Aorta (tissue), 5 donors: ENCODE measurements at regions not wholly inside any gene's neighbourhood (a gene's known extent, or its start where the extent isn't known, plus 50 kb on each side); places are given as distances from the start of the nearest gene placed in this dataset.

Experiments used
- ATAC-seq: fragments of 200-7000 bp; cut with Tn5 transposase; one replicate; pipeline ENCODE4 v1.9.1; 2022; ENCODE audit warnings: moderate library complexity; ENCODE audit not compliant: low FRiP score
- DNase-seq, 2 donors: peaks; one replicate each; pipeline ENCODE4 v3.0.0-alpha.2; 2020
- H3K27ac ChIP-seq, 2 donors: one replicate each; pipeline ENCODE4 v1.5.1; 2013; ENCODE audit warnings: low read length in 2 of 2, mild to moderate bottlenecking in 2 of 2, moderate library complexity in 2 of 2, control low read depth in 1 of 2, inconsistent platforms in 1 of 2, low read depth in 1 of 2
- H3K27me3 ChIP-seq, 2 donors: one replicate each; pipeline ENCODE4 v1.6.1; 2013; ENCODE audit warnings: control low read depth in 1 of 2, low read length in 1 of 2, mild to moderate bottlenecking in 1 of 2, moderate library complexity in 1 of 2; ENCODE audit not compliant: insufficient read depth in 2 of 2, control insufficient read depth in 1 of 2
- H3K36me3 ChIP-seq, 2 donors: one replicate each; pipeline ENCODE4 v1.6.1; 2013; ENCODE audit warnings: control low read depth in 1 of 2, low read length in 1 of 2, mild to moderate bottlenecking in 1 of 2; ENCODE audit not compliant: insufficient read depth in 2 of 2, control insufficient read depth in 1 of 2
- H3K4me1 ChIP-seq, 2 donors: one replicate each; pipeline ENCODE4 v1.6.1; 2013; ENCODE audit warnings: low read length in 2 of 2, control low read depth in 1 of 2, mild to moderate bottlenecking in 1 of 2, moderate library complexity in 1 of 2; ENCODE audit not compliant: insufficient read depth in 2 of 2, control insufficient read depth in 1 of 2
- H3K4me3 ChIP-seq, 2 donors: one replicate each; pipeline ENCODE4 v1.5.1; 2013; ENCODE audit warnings: low read length in 2 of 2, control low read depth in 1 of 2, mild to moderate bottlenecking in 1 of 2
- H3K9me3 ChIP-seq: one replicate; pipeline ENCODE4 v1.6.1; 2013; ENCODE audit warnings: mild to moderate bottlenecking, low read length; ENCODE audit not compliant: control insufficient read depth
- WGBS, 2 donors: extraction: QIAGEN DNeasy Blood & Tissue Kit; methylation state at CpG; one replicate each; pipeline ENCODE4 v1.1.7; 2013; 5-methylcytosine and 5-hydroxymethylcytosine counted together
- intact Hi-C, 2 donors: fragments of 100-400 bp; cut with DNase I; formaldehyde crosslinking; loops; one replicate each; pipeline versions ENCODE4 v1.14.2 to v1.15.0; 2022
- donor health status: healthy with polysubstance abuse.
- donor health status: Bipolar disorder and iron deficiency.
- donor health status: DM: no; HTN: no; CAD: no.
- donor health status: DM: no; HTN: no; CAD: no.
- donor health status: DM: yes; HTN: yes; CAD: no.

DNA sequence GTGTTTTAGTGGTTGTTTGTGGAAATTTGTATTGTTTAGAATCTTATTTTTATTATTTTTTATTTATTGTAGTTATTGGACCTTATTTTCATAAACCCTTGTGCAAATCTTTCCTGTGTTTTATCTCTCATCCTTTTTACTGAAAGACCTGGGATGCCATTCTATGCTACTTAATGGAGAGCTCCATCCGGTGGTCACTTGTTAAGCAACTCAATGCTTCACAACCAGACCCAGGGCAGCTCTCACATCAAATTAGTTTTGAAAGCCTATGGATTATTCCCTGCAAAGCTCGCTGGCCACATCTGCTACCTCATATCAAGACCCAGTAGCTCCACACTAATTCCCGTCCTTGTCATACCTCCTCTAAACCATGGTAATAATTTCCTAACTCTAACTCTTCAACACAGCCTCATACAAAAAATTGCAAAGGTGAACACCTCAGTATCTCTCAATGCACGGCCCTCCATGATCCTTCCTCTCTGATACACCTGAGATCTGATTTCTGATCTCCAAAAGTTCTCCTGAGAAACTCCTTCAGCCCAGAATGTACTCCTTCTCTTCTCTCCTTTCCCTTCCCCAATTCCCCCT lies 296.6 kb upstream of the MANEA start:
- Histone ChIP-seq H3K36me3 (no peaks in the 10 kb centered on the region), H3K4me3 (no peak overlapping the region), H3K27ac (no peak overlapping the region), H3K4me1 (no peaks in the 10 kb centered on the region), H3K9me3 (no peaks in the 10 kb centered on the region), H3K27me3 (no peaks in the 10 kb centered on the region)
- DNase-seq (no peak), ATAC-seq (no peak)
- 43 to 63% methylated on average over 4 of the region's 4 CpGs for WGBS, 2 donors
- intact Hi-C loops, result no loop called here

DNA sequence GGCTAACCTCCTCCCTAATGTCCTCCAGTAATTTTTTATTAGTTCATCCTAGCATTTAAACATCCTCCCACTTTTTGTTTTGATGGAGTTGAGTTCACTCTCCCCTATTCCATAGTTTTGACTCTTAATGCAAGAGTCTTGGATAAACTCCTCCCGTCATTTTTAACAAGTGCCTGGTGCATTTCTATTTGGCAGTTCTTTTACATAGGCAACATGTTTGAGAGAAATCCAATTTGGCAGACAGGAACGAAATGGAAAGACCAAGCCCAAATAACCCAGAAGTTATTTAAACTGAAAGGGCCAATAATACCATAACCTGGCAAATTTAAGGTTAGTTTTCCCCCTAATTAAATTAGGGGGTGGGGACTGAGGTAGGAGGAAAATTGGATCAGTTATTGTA lies 291.5 kb upstream of the MANEA start:
- Histone ChIP-seq H3K27ac (no peak overlapping the region), H3K9me3 (no peaks in the 10 kb centered on the region), H3K36me3 (no peaks in the 10 kb centered on the region), H3K4me3 (no peak overlapping the region), H3K4me1 (peaks cover 0 to 2% of the 10 kb centered on the region in 2 donors), H3K27me3 (no peaks in the 10 kb centered on the region)
- no peak for DNase-seq
- 7 to 13% methylated on average over 2 of the region's 2 CpGs for WGBS, 2 donors
- ATAC-seq, result no peak
- intact Hi-C loops, result no loop called here

- intact Hi-C loops, result no loop called here
- ATAC-seq (no peak), DNase-seq (no peak)
- no peak overlapping the region for H3K4me3 ChIP-seq
- no peaks in the 10 kb centered on the region for H3K27me3 ChIP-seq
- no peak overlapping the region for H3K27ac ChIP-seq
- H3K9me3 ChIP-seq, result no peaks in the 10 kb centered on the region
- peaks cover 0 to 2% of the 10 kb centered on the region in 2 donors for H3K4me1 ChIP-seq
- no peaks in the 10 kb centered on the region for H3K36me3 ChIP-seq
Measured at GRCh38 chr6:95286874-95287273, 290.5 kb upstream of the MANEA start.

DNA sequence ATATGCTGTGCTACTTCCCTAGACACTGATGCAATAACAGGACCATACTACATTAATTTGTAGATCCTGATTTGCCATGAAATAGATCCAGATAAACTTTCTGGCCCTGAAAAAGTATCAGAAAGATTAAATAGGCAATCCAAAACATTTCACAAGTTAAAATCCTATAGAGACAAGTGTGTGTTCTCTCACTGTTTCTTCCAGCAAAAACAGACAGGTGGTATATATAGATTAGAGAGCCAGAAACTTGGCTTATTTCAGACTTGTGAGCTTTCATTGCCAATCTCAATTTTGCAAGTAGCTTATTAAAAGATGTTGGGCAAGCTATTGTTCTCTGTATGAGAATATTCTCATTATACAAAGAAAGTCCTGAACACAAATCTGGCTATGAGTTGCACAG lies 289.1 kb upstream of the MANEA start:
- intact Hi-C loops, result no loop called here
- Histone ChIP-seq H3K27me3 (no peaks in the 10 kb centered on the region), H3K36me3 (no peaks in the 10 kb centered on the region), H3K4me1 (peaks cover 0 to 2% of the 10 kb centered on the region in 2 donors), H3K9me3 (no peaks in the 10 kb centered on the region), H3K4me3 (no peak overlapping the region), H3K27ac (no peak overlapping the region)
- no peak for ATAC-seq
- DNase-seq, result no peak

- ATAC-seq, result no peak
Measured at GRCh38 chr6:95292011-95292410, 285.3 kb upstream of the MANEA start.

DNA sequence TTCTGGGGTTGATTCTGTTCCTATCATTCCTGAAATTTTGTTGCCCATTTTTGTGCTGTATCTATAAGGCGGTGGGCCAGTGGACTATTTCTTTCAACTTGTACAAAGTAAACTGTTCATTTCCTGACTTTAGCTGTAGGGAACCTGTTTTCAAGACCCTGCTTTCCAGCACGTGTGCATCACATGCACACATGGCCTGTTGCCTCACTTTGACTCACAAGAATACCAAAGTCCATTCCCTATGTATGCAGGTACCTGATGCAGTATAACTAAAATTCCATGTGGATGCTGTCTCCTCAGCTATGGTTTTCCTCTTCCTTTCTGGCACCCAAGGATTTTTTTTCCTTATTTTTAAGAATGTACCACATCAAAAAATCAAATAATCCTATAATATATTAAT lies 284.1 kb upstream of the MANEA start:
- ATAC-seq (no peak), DNase-seq (no peak)
- Histone ChIP-seq H3K9me3 (no peaks in the 10 kb centered on the region), H3K36me3 (no peaks in the 10 kb centered on the region), H3K27me3 (no peaks in the 10 kb centered on the region), H3K27ac (no peak overlapping the region), H3K4me3 (no peak overlapping the region), H3K4me1 (peaks cover 0 to 2% of the 10 kb centered on the region in 2 donors)
- intact Hi-C loops, result no loop called here
- WGBS, 2 donors, result 59 to 65% methylated on average over 2 of the region's 2 CpGs

More at GRCh38 chr6:95292011-95292410, 285.3 kb upstream of the MANEA start:
- H3K27me3 ChIP-seq, result no peaks in the 10 kb centered on the region
- intact Hi-C loops, result no loop called here
- H3K9me3 ChIP-seq, result no peaks in the 10 kb centered on the region
- no peak overlapping the region for H3K4me3 ChIP-seq
- WGBS, 2 donors, result 82 to 84% methylated on average over 1 of the region's 1 CpG
- H3K27ac ChIP-seq, result no peak overlapping the region
- H3K36me3 ChIP-seq, result no peaks in the 10 kb centered on the region
- no peak for DNase-seq
- H3K4me1 ChIP-seq, result peaks cover 0 to 2% of the 10 kb centered on the region in 2 donors

DNA sequence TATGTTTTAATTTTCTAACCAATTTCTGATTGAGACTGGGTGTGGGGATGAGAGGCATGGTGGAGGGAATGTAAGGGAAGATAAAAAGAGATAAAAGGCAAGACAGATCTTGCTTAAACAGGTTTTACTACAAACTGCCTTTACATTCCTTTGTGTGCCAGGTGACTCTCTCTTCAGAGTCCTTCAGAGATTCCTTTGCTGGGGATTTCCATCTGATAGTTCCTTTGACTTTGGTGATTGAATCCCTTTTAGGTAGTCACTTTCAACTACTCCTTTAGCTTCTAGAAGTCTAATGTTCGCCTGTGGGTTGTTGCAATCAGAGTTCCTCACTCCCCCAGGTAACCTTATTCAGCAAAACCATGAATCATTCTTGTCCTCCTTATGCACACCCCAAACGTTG lies 283.3 kb upstream of the MANEA start:
- no peaks in the 10 kb centered on the region for H3K9me3 ChIP-seq
- H3K4me1 ChIP-seq, result no peaks in the 10 kb centered on the region
- intact Hi-C loops, result no loop called here
- ATAC-seq (no peak), DNase-seq (no peak)
- no peak overlapping the region for H3K27ac ChIP-seq
- no peaks in the 10 kb centered on the region for H3K36me3 ChIP-seq
- no peak overlapping the region for H3K4me3 ChIP-seq
- no peaks in the 10 kb centered on the region for H3K27me3 ChIP-seq
- 51 to 56% methylated on average over 2 of the region's 2 CpGs for WGBS, 2 donors

DNA sequence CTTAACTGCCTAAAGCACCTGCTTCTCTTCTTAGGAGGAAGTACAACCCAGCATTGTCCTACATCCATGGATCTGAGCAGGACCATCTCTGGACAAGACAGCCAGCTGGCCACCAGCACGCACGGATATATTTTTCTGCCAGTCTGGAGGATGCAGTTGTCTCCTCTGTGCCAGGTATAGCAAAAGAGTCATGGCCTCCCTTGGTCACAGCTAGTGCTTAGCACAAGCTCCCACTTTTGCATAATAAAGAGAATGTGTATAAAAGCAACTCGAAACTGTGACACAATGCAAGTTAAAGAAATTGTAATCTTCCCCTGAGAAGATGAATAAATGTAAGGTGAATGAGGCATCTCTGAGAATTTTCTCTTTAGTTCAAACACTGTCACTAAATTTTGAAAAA lies 267.8 kb upstream of the MANEA start:
- ATAC-seq, result no peak
- intact Hi-C loops, result no loop called here

GRCh38 chr6:95318137-95318536 lies 259.2 kb upstream of the MANEA start:
- intact Hi-C loops, result no loop called here
- H3K4me1 ChIP-seq, result no peaks in the 10 kb centered on the region
- no peaks in the 10 kb centered on the region for H3K9me3 ChIP-seq
- ATAC-seq, result no peak
- WGBS, 2 donors, result 75 to 84% methylated on average over 1 of the region's 1 CpG
- no peak for DNase-seq
- H3K4me3 ChIP-seq, result no peak overlapping the region
- H3K27ac ChIP-seq, result no peak overlapping the region
- no peaks in the 10 kb centered on the region for H3K27me3 ChIP-seq
- H3K36me3 ChIP-seq, result no peaks in the 10 kb centered on the region

More for the DNA sequence above, 267.8 kb upstream of the MANEA start:
- no peaks in the 10 kb centered on the region for H3K4me1 ChIP-seq
- no peak overlapping the region for H3K27ac ChIP-seq
- H3K36me3 ChIP-seq, result no peaks in the 10 kb centered on the region
- no peak for DNase-seq
- H3K4me3 ChIP-seq, result no peak overlapping the region
- WGBS, 2 donors, result 72 to 78% methylated on average over 3 of the region's 3 CpGs
- H3K9me3 ChIP-seq, result no peaks in the 10 kb centered on the region
- no peaks in the 10 kb centered on the region for H3K27me3 ChIP-seq
